ENCODE measurements at regions not wholly inside any gene's neighbourhood (a gene's known extent, or its start where the extent isn't known, plus 50 kb on each side); places are given as distances from the start of the nearest gene placed in this dataset.

DNA sequence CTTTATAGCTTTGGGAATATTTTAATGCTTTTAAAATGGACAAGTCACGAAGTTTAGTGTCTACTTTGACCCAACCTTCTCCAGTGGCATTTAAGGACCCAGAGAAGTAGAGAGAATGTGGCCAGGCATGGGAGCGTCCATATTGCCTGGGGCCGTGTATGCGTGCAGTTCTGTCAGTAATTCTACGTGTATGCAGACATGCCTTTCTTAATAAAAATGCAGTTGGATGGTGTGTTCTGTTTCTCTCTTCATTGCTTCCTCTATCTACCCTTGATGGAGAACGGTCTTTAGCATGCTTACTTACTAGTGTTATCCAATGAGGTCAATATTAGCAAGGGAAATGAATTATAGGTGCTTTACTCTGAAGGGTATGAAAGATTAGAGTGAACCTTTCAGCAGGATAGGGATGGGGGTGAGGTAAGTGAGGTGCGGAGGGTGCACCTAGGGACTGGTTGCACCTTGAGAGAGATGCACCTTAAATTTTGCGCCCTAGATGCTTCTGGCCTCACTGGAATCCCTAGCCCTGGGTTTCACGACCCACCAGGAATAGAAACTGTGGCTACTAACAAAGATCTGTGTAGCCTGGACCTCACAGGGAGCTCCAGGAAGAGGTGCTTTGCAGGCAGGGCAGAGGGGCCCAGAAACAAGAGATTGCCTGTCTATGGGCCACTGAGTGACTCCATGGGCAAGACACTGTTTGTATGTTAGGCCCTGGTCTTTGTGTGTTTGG is 194.3 kb downstream of the MYCN start:
- WGBS, 3 donors = 92 to 94% (median 93%) methylated on average over 9 of the region's 9 CpGs
- no peak overlapping the region for H3K27ac ChIP-seq (ENCODE audit: low read depth, low read length)

DNA sequence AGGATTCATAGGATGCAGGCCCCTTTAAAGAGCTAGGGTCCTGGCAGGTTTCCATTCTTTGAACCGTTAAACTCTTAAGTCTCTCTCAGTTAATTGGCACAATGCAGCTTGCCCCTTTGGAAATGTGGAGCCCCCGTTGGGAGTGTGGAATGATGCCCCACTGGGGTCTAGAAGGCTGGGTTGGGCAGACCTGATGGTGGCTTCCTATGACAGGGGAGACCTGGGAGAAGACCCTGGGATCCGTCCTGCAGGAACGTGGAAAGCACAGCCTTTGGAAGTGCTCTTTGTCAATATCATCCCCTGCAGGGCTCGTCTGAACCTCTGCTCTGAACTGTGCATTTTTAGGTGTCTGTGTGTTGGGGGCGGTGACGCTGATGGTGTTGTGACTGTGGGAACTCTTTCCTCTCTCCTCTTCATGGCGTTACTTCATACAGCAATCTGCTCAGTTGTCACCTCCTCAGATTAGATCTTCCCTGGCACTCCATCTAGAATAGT is 190.6 kb downstream of the MYCN start:
- H3K27ac ChIP-seq (ENCODE audit: low read depth, low read length) = no peak overlapping the region
- 74 to 86% (median 84%) methylated on average over 8 of the region's 8 CpGs for WGBS, 3 donors

DNA sequence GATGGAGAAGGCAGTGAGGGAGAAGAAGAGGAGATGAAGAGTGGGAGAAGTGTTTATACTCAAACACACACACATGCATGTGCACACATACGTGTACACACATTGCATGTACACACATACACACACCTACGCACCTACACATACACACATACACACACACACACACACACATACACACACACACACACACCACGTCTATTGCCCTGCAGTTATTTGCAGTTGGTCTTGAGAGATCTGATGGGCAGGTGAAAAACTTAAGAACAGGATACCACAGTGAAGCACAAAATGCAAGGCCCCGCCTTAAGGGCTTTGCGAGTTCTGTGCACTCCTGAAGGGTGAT is 190.2 kb downstream of the MYCN start:
- H3K27ac ChIP-seq (ENCODE audit: low read depth, low read length) = no peak overlapping the region
- WGBS, 3 donors = 84 to 91% (median 84%) methylated on average over 5 of the region's 5 CpGs

DNA sequence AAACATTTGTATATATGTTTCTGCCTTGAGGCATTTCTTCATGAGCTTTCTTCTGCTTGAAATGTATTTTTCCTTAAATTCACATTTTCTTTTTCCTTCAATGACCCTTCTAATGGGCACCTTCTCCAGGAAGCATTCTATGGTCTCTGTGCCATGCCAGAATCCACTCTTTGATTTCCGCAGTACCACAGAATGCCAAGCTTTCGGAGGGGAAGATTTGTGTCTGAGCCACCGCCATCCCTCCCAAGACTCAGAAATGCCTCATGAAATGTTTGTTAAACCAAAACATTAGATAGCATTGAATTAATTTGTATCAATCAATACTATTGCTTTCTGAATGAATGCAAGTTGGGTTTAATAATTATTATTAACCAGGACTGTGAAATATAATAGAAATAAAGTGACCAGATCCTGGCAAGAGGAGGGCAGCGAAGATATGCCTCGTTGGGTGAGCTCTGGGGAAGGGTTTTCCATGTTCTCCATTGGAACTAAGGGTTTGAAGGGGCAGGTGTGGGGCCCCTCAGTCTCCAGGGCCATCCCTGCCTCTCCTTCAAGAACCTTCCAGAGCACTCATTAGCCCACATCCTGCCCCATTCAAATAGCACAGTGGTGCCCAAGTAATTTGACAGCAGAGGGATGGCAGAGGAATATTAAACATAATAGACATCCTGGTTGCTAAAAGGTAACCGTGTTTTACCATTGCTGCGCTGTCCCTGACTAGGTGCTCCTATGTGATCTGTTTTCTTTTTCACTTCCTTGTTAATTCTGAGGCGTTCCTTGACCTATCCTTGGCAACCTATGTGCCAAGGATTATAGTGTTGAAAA is 189.6 kb downstream of the MYCN start:
- WGBS, 3 donors = 87 to 90% (median 89%) methylated on average over 8 of the region's 8 CpGs
- H3K27ac ChIP-seq (ENCODE audit: low read depth, low read length) = no peak overlapping the region

DNA sequence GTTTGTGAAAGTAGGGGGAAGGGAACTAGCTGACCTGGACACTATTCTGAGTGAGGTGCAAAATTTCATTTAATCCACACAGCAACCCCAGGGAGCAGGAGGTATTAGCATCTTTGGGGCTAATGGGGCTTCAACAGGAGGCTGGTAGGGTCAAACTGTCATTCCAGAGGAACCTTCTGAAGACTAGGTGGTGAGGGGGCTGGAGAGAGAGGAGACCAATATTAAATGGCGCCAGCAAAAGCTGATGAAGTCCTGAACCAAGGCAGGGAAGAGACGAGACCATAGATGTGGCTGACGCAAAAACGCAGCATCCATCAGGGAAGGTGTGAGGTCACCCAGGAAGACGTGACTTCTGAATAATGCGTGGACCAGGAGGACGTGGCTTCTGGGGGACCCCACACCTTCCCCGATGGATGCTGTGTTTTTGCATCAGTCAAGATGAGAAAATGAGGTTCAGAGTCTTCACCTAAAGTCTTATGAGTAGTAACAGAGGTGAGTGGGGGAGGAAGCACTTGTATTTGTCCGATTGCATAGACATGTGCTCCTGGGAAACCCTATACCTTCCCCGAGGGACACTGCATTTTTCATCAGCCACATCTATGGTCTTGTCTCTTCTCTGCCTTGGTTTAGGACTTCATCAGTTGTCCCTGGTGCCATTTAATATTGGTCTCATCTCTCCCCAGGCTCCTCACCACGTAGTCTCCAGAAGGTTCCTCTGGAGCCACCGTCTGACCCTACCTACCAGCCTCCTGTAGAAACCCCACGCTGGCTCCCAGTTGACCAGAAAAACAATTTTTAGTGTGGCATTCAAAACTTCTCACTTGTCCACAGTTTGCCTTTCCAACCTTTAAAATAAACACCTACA is 188.6 kb downstream of the MYCN start:
- H3K27ac ChIP-seq (ENCODE audit: low read depth, low read length) = no peak overlapping the region
- WGBS, 3 donors = 82 to 91% (median 83%) methylated on average over 13 of the region's 13 CpGs

DNA sequence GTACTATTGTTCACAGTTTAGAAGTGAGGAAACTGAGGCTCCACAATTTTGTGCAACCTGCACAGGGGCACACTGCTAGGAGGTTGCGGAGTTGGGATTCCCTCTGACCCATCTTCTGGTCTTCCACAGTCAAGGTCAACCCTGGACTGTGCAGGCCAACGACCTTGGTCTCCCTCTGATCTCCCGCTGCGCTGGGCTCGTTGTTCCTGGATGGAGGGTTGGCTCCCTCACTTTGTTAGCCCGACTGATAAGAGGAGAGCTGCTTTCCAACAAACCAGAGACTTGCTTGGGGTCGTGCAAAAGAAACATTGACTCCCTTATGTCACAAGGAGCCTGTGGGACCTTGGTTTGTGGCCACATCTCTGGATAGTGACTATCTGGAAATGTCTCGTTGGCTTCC is 187.6 kb downstream of the MYCN start:
- 66 to 84% (median 67%) methylated on average over 8 of the region's 8 CpGs for WGBS, 3 donors
- no peak overlapping the region for H3K27ac ChIP-seq (ENCODE audit: low read depth, low read length)

DNA sequence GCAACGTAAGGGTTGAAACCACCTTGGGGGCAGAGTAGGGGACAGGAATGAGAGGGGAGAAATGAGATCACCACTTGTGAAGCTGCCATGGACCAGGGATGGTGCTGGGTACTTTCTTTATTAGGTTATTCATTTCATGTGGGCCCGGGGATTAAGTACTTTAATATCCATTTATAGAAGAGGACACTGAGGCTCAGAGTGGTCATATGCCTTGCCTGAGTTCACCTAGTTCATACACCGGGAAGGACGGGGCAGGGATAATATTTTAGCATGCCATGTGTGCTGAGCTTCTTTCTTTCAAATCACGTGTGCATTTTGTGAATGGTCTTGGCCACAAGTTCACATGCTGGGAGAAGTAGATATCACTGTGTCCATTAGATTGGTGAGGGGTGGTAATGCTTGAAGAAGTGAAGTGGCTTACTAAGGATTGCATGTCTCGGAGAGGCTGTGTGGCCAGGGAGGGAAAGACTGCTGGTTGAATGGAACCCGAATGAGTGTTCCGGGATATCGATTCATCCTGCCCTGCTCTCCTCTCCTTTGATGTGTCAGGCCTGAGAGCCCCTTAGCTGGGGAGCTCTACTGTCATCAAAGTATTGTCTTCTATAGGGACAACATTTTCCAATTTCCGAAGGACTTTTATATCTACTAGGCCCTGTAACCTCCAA is 187.1 kb downstream of the MYCN start:
- 90 to 94% (median 91%) methylated on average over 10 of the region's 10 CpGs for WGBS, 3 donors
- no peak overlapping the region for H3K27ac ChIP-seq (ENCODE audit: low read depth, low read length)

DNA sequence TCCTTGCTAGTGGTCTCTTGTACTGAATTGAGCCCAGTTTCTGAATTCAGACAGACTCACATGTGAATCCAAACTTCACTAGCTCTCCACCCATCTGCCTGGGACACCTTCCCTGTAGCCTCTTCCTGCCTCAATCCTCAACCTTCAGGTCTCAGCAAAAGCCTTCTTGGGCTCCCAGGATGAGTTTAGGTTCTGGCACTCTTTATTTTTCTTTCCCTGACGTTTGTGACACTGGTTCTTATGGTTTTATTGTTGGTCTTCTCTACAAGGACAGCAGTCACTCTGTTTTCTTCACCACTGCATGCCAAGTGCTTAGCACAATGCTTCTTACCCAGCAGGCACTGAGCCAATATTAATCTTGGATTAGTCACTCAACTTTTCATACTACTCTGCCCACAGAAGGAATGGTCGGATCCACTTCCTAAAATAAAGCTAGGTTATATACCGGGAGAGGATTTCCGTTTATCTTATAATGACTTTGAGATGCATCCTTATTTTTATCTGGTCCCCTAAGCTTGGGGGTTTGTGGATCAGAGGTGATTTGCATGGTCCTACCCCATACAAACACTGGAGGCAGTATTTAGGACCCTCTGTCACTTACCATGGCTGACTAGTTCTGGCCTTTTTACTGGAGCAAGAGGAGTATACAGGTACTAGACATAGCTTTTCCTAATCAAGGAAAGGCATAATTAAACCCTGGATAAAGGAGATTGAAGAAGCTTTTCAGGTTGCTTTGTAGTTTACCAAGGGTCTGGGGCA is 186.3 kb downstream of the MYCN start:
- H3K27ac ChIP-seq (ENCODE audit: low read depth, low read length) = no peak overlapping the region
- 61 to 70% (median 67%) methylated on average over 4 of the region's 4 CpGs for WGBS, 3 donors

DNA sequence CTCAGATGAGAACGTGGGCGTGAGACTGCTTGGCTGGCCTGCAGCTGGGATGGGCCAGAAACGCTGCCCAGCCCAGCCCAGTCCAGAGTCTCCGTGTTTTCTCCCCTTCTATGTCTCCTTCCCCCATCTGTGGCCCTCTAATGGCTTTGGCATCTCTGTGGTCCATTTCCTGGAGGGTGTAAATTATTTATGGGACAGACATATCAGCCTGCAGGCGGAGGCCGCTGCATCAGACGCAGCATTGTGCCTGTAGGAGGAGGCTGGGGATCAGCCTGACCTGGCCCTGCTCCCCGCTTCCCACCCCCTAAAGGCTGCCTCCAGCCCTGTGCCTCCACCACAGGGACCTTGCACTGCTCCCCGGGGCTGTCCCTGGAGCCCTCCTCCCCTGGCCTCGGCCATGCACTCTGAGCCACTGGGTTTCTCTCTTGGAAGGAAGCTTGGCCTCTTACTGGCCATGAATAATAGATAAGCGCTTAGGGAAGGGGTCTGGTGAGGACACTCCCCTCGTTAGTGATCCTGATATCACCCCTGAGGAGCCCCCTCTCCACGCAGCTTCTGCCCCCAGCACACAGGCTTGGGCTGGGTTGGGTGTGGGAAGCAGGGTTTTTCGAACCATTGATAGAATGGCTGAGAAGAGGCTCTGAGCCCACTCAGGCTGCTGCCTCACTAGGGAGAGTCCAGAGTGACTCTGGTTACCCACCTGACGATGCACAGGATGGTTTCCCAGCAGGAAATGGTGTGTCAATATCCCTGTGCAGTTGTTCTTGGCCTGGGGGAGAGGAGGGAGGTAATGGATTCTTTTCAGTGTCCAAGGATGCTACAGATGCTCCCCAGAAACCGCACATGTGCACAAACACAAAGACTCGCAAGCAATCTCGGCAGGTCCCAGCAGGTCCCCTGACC is 185.5 kb downstream of the MYCN start:
- 71 to 79% (median 77%) methylated on average over 18 of the region's 18 CpGs for WGBS, 3 donors
- H3K27ac ChIP-seq (ENCODE audit: low read depth, low read length) = no peak overlapping the region

DNA sequence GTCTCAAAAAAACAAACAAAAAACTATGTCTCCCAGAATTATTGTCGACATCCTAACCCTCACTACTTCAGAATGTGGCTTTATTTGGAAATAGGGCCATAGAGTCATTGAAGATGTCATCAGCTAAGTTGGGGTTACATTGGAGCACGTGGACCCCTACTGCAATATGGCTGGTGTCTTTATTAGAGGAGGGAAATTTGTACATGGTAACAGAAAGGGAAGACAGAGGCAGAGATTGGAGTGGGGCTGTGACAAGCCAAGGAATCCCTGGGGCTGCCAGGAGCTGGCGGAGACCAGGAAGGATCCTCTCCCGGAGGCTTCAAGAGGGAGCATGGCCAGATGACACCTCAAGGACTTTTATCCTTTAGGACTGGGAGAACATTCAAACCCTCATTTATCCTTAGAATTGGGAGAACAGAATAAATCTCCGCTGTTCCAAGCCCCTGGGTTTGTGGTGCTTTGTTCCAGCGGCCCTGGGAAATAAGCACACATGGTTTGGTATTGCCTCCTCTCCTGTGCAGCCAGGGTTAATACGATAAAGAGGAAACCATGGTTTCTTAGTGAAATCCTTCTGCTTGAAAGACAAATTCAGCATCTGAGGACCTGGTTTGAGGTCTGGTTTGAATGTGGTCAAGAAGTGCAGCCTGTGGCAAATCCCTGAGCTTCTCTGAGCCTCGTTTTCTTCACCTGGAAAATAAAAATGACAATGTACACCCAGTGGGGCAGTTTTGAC is 184.7 kb downstream of the MYCN start:
- H3K27ac ChIP-seq (ENCODE audit: low read depth, low read length) = no peak overlapping the region
- 78 to 85% (median 81%) methylated on average over 8 of the region's 8 CpGs for WGBS, 3 donors

DNA sequence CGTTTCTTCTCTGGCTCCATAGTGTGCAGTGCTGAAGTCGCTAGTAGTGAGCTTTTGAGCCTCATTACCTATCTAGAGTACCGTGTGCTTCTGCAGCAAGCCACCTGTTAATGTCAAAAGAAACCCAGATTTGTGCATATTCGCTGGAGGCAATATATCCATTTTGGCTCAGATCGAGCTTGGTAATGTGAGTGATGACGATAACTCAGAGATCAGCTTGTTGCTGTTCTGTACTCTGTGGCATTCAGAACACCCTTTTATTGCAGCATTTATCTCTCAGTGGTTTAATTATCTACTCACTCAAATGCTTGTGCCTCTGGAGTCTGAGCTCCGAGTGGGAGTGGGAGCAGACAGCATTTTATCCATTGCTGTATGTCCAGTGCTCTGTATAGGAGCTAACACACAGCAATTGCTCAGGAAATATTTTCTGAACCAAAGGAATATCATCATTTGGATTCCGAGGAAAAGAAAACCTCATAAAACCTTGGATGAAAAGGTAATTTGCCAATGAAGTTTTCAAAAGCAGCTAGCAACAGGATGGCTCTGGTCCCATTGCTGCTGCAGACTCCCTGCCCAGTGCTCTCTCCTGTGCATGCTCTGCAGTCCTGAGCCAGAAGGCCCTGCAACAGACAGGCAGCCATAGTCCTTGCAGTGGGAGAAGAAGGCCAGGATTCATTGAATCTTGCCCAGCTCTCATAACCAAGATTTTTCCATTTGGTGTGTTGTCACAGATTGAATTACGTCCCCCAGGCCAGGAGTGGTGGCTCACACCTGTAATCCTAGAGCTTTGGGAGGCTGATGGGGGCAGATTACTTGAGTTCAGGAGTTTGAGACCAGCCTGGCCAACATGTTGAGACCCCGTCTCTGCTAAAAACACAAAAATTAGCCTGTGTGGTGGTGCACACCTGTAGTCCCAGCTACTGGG is 183.8 kb downstream of the MYCN start:
- no peak overlapping the region for H3K27ac ChIP-seq (ENCODE audit: low read depth, low read length)
- 77 to 83% (median 80%) methylated on average over 10 of the region's 10 CpGs for WGBS, 3 donors

DNA sequence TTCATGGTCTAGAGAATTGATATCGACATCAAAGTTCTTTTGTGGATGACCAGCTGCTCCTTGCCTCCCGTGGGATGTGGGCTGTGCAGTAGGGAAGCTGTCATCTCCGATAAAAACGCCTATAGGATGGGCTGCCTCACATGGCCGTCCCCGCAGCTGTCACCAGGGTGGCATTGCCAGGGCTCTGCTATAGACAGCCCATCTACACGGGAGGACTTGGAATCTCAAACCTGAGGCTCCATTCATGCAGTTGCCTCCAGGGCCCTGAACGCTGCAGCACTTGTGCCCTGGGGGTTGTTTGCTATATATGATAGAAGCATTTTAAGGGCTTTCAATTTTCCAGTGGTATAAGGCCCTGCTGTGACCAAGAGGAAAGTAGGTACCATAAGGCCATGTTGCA is 183.1 kb downstream of the MYCN start:
- H3K27ac ChIP-seq (ENCODE audit: low read depth, low read length) = no peak overlapping the region
- 64 to 90% (median 71%) methylated on average over 8 of the region's 8 CpGs for WGBS, 3 donors

DNA sequence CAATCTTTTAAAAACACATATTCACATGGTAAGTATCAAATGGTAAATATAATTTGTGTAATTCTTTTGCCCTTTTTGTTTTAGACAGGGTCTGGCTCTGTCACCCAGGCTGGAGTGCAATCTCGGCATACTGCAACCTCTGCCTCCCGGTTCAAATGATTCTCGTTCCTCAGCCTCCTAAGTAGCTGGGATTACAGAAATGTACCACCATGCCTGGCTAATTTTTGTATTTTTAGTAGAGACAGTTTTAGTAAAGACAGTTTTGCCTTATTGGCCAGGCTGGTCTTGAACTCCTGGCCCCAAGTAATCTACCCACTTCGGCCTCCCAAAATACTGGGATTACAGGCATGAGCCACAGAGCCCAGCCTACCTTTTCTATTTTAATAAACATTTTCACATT is 182.2 kb downstream of the MYCN start:
- 93 to 97% (median 94%) methylated on average over 4 of the region's 4 CpGs for WGBS, 3 donors
- H3K27ac ChIP-seq (ENCODE audit: low read depth, low read length) = no peak overlapping the region

DNA sequence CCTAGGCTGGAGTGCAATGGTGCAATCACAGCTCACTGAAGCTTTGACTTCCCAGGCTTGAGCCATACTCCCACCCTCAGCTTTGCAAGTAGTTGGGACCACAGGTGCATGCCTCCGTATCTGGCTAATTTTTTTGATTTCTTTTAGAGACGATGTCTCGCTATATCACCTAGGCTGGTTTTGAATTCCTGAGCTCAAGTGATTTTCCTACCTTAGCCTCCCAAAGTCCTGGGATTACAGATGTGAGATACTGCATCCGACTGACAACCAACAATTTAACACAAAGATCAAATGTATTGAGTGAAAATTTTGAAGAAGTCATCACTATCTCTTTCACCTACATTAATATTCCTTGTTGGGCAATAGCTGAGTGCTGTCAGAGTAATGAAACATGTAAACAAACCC is 181.6 kb downstream of the MYCN start:
- 89 to 93% (median 92%) methylated on average over 4 of the region's 4 CpGs for WGBS, 3 donors
- H3K27ac ChIP-seq (ENCODE audit: low read depth, low read length) = no peak overlapping the region

DNA sequence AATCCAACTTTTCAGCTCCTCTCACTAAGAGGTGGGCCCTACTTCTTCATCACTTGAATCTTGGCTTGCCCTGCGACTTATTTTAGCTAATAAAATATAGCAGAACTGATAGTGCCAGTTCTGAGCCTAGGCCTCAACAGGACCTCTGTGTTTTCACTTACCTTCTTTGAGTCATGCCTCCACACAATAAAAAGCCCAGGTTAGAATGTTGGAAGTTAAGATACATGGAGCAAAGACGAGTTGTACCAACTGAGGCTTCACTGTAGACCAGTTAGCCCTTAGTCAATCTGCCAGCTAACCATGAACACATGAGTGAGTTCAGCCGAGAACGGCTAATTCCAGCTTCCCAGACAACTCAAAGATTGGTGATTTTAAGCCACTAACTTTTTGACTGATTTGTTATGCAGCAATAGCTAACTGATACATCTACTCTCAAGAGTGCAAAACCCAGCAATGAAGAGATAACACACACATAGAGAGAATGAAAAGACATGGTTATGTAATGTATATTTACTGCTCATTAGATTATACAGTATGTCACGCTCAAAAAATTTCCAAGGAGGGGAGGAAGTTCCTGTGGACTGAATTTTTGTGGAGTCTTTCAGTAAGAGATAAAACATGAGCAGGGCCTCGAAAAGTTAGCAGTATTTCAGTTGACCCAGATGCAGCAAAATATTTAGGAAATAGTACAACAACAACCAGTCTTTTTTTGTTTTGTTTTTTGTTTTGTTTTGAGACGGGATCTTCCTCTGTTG is 181.1 kb downstream of the MYCN start:
- WGBS, 3 donors = 88 to 92% (median 90%) methylated on average over 7 of the region's 7 CpGs
- no peak overlapping the region for H3K27ac ChIP-seq (ENCODE audit: low read depth, low read length)
